Stimulated activated CD8-positive, alpha-beta memory T cell treated with anti-CD3 and anti-CD28 coated beads, Interleukin-12 subunit alpha, Interleukin-12 subunit beta, amount 100 ng/mL, for 4 hours (primary cell): ENCODE measurements at regions not wholly inside any gene's neighbourhood (a gene's known extent, or its start where the extent isn't known, plus 50 kb on each side); places are given as distances from the start of the nearest gene placed in this dataset.

Source experiments
- DNase-seq: peaks from one replicate; pipeline ENCODE4 v3.0.0-alpha.2; 2020; ENCODE audit warnings: low read depth

DNA sequence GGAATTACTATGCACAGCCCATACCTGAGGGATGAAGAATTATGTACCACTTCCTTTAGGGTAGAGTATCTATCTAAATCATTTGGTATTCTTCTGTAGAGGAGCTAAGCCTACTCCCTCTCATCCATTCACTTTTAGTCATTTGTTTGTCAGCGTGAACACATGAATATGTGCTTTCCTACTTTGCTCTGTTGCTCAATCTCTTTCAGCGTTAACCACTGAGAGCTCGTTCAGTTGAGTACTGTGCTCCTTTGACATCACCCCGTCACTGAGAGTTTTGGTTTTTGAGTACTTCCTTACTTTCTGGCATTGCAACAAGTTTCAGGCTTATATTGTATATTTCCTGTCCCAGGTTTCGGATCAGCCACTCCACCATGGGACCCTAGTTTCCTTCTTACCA lies 700.6 kb downstream of the NLGN4X start:
- no peak for DNase-seq

DNA sequence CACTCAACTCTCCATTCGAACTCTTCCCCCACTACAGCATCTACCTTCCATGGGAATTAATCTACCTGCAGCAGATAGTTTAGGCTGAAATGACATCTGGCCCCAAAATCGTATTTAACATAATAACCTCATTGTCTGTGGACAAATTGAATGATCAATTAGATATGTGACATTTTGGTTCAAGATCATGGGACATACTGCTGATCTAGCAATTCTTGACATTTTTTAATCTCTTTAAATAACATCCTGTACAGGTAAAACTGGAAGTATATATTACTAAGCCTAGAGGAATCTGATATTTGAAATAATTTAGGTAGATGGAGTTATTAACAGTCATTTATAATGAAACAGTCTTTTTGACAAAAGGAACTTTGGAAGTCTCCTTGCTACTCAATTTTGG lies 702.5 kb downstream of the NLGN4X start:
- no peak for DNase-seq

DNA sequence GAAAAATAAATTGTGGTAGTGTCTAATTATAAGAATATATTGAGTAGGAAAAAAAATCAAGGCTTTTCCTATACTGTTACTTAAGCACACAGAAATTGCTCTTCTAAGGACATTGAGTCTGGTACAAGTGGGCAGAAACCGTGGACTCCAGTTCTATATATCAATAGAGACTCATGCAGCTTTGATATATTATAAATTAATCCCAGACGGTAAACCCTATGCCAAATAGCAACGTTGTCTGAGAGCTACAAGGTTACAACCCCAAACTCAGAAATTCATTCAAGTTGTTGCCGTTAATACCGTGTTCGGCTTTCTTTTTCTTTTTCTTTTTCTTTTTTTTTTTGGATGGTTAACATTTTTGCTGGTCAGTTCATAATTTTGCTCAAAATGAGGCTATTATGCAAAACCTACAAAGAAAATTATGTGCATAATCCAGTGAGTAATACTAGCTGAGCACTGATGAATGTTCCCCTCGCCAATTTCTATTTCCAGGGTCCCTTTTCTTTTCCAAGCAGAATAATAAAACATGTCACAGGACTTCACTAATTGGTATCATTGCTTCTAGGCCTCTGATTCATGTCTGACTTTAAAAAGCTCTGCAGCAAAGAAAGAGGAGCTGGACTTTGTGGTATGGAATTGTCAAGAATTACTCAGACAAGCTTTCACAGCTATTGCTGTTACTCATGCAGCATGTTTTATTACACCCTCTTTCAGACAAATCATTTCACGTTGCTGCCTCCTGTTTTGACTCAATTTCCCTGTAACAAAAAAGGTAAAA lies 737.7 kb downstream of the NLGN4X start:
- no peak for DNase-seq

DNA sequence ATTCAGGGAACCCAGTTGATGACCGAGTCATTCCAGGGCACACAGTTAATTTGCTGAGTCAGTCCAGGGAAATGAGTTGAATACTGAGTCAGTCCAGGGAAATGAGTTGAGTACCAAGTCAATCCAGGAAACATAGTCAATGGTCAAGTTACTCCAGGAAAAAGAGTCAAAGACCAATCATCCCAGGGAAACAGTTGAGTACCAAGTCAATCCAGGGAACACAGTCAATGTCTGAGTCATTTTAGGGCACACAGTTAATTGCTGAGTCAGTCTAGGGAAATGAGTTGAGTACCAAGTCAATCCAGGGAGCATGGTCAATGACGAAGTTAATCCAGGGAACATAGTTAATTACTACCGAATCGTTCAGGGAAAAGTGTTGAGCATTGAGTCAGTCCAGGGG lies 754.4 kb downstream of the NLGN4X start:
- DNase-seq, result no peak

- DNase-seq, result no peak
These were observed 770.3 kb downstream of the NLGN4X start for GRCh38 chrX:5458300-5458842.

- DNase-seq, result no peak
These were observed 779.3 kb downstream of the NLGN4X start for GRCh38 chrX:5449323-5449722.

DNA sequence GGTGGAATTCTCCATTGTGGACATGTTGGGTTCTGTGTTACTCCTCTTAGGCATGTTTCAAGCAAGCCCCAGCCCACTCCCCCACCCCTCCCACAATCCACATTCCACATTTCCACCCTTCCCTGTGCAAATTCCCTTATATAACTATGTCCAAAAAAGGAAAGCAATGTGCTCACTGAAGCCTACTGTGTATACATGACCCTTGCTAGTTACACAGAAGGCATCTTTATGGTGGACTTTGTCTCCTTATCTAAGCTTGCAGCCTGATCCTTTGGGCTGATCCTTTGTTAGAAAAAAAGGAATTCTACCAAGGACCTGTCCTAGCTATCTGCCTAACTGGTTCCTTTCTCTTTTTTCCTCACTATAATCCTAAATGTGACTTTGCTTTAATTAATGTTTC lies 796.8 kb downstream of the NLGN4X start:
- no peak for DNase-seq

DNA sequence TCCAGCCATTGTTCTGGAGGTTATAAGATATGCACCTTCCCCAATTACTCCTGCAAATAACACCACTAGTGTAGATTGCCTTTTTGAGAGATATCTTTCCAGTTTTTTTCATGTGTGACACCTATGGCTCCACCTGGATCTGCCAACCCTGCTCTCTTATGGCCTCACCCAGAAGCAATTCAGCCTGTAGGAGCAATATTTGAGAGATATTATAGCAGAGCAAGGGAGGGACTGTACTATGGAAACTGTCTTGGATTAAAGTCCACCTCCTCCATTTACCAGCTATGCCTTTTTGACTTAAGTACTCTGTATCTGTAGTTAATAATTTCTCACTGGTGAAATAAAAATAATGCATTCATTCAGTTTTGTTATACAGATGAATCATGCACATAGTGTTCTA lies 803.5 kb downstream of the NLGN4X start:
- no peak for DNase-seq

DNA sequence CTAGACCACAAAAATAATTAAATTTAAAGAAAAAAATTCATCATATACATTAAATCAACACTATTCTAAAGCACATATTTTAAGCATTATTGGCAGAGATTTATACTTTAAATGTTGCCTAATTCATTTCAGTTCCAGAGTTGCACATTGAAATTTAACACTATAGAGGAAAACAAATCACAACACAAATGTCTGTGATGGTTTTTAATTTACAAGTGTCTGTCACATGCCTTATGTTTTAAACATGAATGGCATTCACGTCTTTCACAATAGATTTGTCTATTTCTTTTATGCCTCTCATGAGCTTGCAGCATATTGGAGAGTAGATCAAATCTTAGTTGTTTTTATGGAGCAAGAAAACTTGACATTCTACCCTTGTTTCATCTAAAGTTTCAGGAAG lies 811.3 kb downstream of the NLGN4X start:
- DNase-seq, result no peak

DNA sequence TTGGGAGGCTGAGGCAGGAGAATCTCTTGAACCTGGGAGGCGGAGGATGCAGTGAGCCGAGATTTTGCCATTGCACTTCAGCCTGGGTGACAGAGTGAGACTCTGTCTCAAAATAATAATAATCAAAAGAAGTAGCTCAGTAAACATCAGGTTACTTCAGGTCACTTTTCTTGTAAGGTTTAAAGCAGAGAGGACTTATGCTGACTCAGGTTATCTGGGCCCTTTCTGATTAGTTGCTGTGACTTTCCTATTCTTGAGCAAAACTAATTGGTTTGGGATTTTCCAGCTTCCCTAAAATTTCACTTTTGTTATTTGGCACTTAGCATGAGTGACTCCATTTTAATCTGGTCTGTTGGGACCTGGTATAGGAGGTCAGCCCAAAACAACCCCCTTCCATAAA lies 812.9 kb downstream of the NLGN4X start:
- DNase-seq, result no peak

DNA sequence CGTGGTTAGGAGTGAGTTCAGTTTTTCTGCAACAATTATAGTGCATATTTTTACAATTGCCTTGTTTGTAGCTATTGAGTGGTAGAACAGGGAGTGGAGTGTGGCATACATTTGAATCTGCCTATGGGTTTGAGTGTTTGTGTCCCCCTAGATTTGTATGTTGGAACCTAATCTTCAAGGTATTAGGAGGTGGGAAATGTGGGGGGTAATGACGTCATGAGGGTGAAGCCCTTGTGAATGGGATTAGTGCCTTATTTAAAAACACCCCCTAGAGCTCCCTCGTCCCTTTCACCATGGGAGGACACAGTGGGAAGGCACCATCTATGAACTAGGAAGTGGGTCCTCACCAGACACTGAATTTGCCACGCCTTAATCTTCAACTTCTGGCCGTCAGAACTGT lies 819.6 kb downstream of the NLGN4X start:
- no peak for DNase-seq

GRCh38 chrX:5402461-5402860 lies 826.2 kb downstream of the NLGN4X start:
- DNase-seq, result no peak

DNA sequence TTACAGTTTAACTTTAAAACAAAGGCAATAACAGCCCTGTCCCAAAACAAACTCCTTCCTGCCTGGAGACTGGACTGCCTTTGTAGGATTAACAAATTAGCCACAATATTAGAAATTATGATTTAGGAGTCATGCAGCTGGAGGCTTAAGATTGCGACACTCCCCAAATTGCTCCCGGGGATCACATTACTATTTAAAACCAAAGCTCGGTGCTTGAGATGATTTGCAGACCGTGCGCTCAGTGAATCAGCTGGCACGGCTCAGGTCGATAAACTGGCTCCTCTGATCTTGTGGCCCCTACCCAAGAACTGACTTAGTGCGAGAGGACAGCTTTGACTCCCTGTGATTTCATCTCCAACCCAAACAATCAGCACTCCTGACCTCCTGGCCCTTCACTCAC lies 829.3 kb downstream of the NLGN4X start:
- no peak for DNase-seq

DNA sequence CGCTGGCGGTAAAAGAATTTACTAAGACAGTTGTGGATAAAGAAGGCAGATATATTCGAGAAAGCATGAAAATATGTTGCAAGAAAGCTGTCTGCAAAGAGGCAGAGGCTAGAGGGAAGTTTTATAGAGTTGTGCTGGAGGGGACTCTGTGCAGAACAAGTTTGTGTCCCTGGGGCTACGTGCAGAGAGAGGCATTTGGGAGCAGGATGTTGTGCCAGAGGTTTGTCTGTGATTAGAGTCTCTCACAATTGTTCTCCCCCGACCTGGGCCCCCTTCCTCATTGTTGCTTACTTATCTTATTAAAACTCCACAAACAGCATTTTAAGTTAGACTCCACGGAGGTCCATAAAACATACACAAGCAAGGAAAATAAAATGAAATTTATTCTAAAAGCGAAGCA lies 831.3 kb downstream of the NLGN4X start:
- DNase-seq, result no peak

DNA sequence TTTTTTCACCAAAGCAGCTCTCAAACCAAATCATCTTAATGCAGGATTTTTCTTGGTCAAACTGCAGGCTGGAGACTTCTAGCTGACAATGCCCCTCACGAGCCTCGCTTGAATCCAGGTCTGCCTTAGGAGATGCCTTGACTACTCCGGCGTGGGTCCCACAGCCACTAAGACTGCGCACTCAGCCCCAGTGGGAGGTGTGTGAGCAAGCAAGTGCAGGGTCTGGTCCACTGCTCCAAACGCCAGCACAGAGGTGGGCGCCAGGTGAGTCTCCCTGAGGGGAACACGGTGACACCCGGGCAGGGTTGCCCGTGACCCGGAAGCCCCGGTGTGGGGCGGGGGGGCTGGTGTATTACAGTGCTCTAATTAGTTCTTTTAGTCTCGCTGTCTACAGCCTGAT lies 838.3 kb downstream of the NLGN4X start:
- no peak for DNase-seq

DNA sequence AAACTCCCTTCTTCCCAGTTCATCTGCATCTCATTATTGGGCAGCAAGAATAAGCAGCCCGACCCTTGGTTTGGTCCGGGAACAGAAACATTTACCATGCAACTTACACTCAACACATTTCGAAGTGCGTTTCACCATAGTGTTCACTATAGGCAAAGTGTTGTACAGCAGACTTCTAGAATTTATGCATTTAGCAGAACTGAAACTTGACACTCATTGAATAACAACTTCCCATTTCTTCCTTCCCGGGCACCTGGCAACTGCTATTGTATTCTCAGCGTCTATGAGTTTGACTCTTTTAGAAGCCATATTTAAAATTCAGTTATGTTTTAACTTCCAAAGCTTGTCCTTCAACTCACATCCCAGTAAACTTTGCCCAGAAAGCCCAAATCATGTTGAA lies 840.6 kb downstream of the NLGN4X start:
- DNase-seq, result no peak

- DNase-seq, result no peak
These were observed 848.2 kb downstream of the NLGN4X start for GRCh38 chrX:5380426-5380825.

DNA sequence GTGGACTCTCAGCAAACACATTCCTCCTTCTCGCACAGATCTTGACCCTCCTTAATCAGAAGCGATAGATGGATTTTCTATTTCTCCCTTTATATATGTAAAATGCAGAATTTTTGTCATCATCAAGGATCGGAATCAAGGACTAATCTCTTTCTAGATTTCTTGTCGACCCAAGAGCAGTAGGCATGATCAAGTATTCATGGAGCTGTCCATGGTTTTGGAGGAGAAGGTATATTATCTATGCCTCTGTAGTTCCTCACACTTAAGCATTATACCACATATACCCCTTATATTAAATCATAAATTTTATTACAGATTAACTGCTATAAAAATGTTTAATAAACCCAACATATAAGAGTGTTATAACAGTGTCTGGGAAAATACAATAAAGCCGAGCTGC lies 886.8 kb downstream of the NLGN4X start:
- no peak for DNase-seq

GRCh38 chrX:5337160-5337559 lies 891.5 kb downstream of the NLGN4X start:
- DNase-seq, result no peak

DNA sequence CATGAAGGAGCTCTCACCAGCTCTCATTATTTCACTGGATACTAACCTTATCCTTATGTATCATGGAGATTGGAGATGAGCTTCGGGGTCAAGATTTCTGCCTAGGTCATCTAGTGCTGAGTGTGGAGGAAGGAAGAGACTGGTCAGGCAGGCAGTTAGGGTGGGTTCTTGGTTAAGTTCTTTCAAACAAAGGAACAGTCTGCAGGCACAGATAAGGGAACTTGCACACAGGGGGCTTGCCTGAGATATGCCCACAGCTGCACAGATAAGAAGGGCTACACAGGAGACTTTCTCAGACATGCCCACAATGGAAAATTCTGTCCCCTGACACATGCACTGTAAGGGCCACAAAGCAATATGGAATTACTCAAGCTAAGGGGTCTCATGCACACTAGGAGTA lies 904.1 kb downstream of the NLGN4X start:
- DNase-seq, result no peak

DNA sequence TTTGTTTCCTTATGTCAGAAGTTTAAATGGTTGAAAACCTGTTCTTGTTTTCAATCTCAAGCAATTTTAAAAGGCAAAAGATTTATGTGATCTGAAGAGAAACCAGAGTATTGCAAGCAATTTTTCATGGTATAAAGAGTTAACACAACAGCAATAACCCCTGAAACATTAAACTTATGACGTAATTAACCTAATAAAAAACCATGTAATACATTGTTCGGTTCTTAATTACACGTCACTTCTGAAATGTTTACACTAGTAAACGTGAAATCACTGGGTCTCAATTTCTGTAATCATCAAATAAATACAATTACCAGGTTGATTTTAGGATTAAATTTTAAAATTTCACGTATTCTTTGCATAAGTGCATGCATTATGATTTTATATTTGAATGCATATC lies 914.5 kb downstream of the NLGN4X start:
- DNase-seq, result no peak

DNA sequence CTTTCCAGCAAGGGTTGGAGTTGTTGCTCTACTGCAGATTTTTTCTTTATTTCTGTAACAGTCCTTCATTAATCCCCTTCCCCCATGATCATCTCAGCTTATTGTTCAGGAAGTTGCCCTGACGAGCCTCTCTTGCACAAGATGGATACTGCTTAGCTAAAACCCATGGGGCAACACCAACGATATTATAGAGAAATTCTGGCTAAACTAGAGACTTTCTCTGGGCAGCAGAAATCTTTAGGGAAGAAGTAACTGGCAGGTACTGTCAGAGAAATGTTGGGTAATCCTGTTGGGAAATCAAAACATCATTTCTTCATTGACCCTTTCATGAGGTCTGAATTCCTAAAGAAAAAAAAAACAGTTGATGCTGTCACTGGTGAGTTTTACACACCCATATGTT lies 921.3 kb downstream of the NLGN4X start:
- no peak for DNase-seq

GRCh38 chrX:5306654-5307121 lies 922.0 kb downstream of the NLGN4X start:
- no peak for DNase-seq

DNA sequence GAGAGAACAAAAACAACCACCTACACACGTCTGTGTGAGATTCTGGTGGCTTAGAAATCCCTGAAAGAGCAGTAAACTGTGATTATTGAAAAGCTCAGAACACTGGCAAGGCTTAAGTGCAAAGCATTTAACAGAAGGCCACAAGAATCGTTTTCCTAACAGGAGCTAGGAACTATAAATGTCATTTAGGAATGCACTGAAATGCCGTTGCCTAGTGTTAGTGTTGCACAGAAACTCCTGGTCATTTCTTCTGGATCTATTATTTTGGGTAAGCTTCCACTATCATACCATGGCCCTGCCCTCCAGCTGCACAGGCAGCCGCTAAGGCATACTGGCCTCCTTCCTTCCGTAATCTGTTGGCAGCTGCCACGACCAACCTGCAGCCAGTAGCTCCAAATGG lies 923.2 kb downstream of the NLGN4X start:
- DNase-seq, result no peak
